Activated naive CD4-positive, alpha-beta T cell treated with anti-CD3 and anti-CD28 coated beads, Interleukin-2, amount 10 ng/mL, durations not matched to agents 7 days and 5 days (primary cell): ENCODE measurements at regions not wholly inside any gene's neighbourhood (a gene's known extent, or its start where the extent isn't known, plus 50 kb on each side); places are given as distances from the start of the nearest gene placed in this dataset.

Experiments
- CTCF ChIA-PET: fragments of 350-600 bp; sonication (Branson Sonifier 250); formaldehyde crosslinking; loops from one replicate; lab custom pipeline; 2021; ENCODE audit warnings: antibody characterized with exemption; lab: Charles Lee
- DNase-seq: peaks from one replicate; pipeline ENCODE4 v3.0.0-alpha.2; 2020
- H3K27ac Mint-ChIP-seq: one replicate; pipeline ENCODE4 v1.8.0; 2021; ENCODE audit warnings: mild to moderate bottlenecking, moderate library complexity, mixed read lengths
- H3K27me3 Mint-ChIP-seq: one replicate; pipeline ENCODE4 v1.8.0; 2021; ENCODE audit warnings: mild to moderate bottlenecking, mixed read lengths
- H3K36me3 Mint-ChIP-seq: one replicate; pipeline ENCODE4 v1.8.0; 2021; ENCODE audit warnings: mixed read lengths
- H3K4me1 Mint-ChIP-seq: one replicate; pipeline ENCODE4 v1.8.0; 2021; ENCODE audit warnings: mixed read lengths
- H3K4me3 Mint-ChIP-seq: one replicate; pipeline ENCODE4 v1.8.0; 2021; ENCODE audit warnings: mild to moderate bottlenecking, moderate library complexity, mixed read lengths
- H3K9me3 Mint-ChIP-seq: one replicate; pipeline ENCODE4 v1.8.0; 2021; ENCODE audit warnings: mixed read lengths

DNA sequence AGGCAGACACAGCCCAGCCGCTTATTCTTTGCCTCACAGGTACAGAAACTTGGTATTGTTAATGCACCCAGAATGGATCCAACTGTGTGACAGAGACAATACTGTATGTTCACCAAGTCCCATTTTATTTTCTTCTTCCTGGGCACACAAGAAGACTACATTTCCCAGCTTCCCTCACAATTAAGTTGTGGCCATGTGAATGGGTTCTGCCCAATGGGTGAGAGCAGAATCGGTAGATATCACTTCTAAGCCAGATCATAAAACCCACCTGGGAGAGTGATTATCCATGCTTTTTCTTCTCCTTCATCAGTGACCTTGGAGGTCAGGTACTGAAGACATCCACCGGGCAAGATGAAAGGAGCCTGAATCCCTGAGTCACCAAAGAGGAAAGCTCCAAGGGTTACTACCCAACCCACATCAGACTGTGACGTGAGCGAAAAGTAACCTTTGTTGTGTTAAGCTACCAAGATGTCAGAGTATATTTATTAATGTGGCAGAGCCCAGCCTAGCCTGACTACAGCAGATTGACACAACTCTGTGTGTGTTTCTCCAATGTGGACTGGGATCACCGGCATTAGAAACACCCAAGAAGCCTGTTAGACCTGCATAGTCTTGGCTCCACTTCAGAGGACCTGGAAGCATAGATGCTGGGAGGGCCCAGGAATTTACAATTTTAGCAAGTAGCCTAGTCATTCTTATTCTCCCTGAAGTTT lies 79.1 kb upstream of the GRIK3 start:
- H3K4me1 Mint-ChIP-seq, result no peaks in the 10 kb centered on the region
- no peaks in the 10 kb centered on the region for H3K36me3 Mint-ChIP-seq
- peaks cover 3% of the 10 kb centered on the region for H3K27me3 Mint-ChIP-seq
- CTCF ChIA-PET, result no interaction called here
- H3K9me3 Mint-ChIP-seq, result no peaks in the 10 kb centered on the region
- H3K4me3 Mint-ChIP-seq, result no peak overlapping the region
- H3K27ac Mint-ChIP-seq, result no peak overlapping the region
- no peak for DNase-seq

DNA sequence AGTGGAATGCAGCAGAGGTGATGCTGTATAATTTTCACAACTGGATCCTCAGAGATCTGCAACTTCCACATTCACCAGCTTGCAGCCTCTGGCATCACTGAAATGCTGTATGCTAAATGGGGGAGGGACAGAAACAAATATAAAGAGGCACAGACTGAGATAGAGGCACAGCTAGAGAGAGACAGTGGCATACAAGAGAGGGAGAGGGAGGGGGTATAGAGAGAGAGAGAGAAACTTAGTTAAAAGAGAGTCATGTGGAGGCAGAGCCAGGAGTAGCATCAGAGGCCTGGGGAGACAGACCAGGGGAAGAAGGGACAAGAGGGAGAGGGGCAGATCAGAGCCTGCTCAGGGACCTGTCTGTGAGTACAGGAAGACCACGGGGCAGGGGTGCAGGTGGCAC lies 84.5 kb upstream of the GRIK3 start:
- H3K4me3 Mint-ChIP-seq, result no peak overlapping the region
- H3K27me3 Mint-ChIP-seq, result peaks cover 3% of the 10 kb centered on the region
- CTCF ChIA-PET, result no interaction called here
- H3K4me1 Mint-ChIP-seq, result no peaks in the 10 kb centered on the region
- DNase-seq, result no peak
- H3K36me3 Mint-ChIP-seq, result no peaks in the 10 kb centered on the region
- no peak overlapping the region for H3K27ac Mint-ChIP-seq
- no peaks in the 10 kb centered on the region for H3K9me3 Mint-ChIP-seq

DNA sequence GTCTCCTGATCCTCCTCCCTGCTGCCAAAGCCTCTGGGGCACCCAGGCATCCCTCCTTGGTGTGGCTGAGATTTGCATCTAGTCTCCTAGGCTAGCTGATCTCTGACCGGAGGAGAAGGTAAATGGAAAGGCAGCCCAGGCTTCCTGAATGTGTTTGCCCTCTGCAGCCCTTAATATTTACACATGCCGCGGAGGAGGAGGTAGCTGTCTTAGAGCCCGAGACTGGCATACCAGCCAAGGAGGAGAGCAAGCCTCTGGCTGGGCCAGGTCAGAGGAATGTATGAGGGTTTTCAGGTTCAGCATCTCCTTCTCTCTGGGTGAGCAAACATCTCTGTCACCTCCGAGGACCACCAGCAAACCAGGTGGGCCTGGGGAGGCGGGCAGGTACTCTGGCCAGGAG lies 86.0 kb upstream of the GRIK3 start:
- no peaks in the 10 kb centered on the region for H3K4me1 Mint-ChIP-seq
- H3K9me3 Mint-ChIP-seq, result no peaks in the 10 kb centered on the region
- CTCF ChIA-PET, result no interaction called here
- no peak overlapping the region for H3K27ac Mint-ChIP-seq
- H3K27me3 Mint-ChIP-seq, result peaks cover 6% of the 10 kb centered on the region
- H3K4me3 Mint-ChIP-seq, result no peak overlapping the region
- no peaks in the 10 kb centered on the region for H3K36me3 Mint-ChIP-seq
- DNase-seq, result no peak

DNA sequence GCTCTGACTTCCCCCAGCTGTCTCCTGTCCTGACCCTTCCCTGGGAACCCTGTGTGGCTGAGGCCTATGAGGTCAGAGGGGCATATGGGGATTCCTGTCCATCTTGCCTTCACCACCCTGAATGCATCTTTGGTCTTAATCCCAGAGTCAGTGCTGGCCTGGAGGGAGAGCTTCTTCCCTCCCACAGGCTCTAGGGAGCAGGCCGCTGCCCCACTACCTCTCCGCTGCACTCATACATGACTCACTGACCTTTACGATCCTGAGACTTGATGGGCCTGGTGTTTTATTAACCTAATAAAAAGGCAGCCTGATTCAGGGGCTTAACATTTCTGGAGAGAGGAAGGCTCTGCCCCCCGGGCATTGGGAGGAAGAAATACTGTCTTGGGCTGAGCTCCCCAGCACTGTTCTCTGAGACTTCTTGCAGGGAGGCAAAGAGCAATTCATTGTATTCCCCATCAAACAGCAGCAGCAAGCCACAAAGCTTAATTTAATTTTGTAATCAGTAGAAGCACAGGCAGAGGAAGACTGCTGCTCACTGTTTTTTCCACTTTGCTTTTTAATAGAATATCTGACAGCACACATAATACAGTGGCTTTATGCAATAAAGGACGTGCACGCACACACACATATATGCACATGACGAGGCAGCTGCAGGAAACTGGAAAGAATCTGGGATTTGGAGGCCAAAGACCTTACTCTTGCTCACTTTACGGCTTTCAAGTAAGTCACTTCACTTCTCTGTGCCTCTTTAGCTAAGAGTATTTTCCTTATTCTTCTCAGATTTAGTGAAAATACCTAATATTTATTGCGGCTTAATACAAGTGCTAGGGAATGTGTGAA lies 89.2 kb upstream of the GRIK3 start:
- H3K27me3 Mint-ChIP-seq, result peaks cover 10% of the 10 kb centered on the region
- no peaks in the 10 kb centered on the region for H3K9me3 Mint-ChIP-seq
- no peak overlapping the region for H3K4me3 Mint-ChIP-seq
- H3K4me1 Mint-ChIP-seq, result no peaks in the 10 kb centered on the region
- H3K36me3 Mint-ChIP-seq, result no peaks in the 10 kb centered on the region
- no peak for DNase-seq
- H3K27ac Mint-ChIP-seq, result no peak overlapping the region
- CTCF ChIA-PET, result no interaction called here

DNA sequence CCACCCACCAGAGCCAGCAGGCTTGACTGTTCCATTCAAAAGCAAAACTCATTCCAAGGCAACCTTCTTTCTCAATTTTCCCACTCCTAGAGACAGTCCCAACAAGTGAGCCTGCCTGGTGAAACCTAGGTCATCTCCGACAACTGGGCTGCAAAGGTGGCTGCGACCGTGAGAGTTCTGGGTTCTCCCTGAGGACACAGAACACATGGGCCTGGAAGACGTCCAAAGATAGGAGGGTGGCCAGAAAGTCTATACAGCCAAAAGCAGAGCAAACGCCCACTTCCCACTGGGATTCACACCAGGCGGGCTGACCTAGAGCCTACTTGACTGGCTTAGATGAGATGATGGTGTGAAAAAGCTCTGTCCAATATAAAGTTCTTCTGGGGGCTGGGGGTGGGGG lies 90.2 kb upstream of the GRIK3 start:
- peaks cover 13% of the 10 kb centered on the region for H3K27me3 Mint-ChIP-seq
- H3K27ac Mint-ChIP-seq, result no peak overlapping the region
- no peaks in the 10 kb centered on the region for H3K9me3 Mint-ChIP-seq
- H3K36me3 Mint-ChIP-seq, result no peaks in the 10 kb centered on the region
- no peak overlapping the region for H3K4me3 Mint-ChIP-seq
- CTCF ChIA-PET, result no interaction called here
- no peaks in the 10 kb centered on the region for H3K4me1 Mint-ChIP-seq
- no peak for DNase-seq

DNA sequence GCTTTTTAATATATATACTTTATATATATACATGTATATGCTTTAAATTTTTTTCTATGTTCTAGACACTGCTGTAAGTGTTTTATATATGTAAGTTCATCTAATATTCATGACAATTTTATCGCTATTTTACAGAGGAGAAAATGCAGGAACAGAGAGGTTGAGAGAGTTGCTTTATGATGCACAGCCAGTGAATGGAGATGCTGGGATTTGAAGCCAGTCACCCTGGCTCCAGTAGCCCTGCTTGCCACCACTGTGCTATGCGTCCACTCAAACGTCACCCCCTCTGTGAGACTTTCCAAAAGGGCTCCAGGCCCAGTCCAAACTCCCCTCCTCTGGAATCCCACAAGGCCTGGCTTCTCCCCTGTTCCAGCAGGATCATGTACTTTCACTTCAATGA lies 91.0 kb upstream of the GRIK3 start:
- CTCF ChIA-PET, result no interaction called here
- no peaks in the 10 kb centered on the region for H3K4me1 Mint-ChIP-seq
- H3K4me3 Mint-ChIP-seq, result no peak overlapping the region
- no peak for DNase-seq
- H3K9me3 Mint-ChIP-seq, result no peaks in the 10 kb centered on the region
- no peaks in the 10 kb centered on the region for H3K36me3 Mint-ChIP-seq
- peaks cover 18% of the 10 kb centered on the region for H3K27me3 Mint-ChIP-seq
- no peak overlapping the region for H3K27ac Mint-ChIP-seq

DNA sequence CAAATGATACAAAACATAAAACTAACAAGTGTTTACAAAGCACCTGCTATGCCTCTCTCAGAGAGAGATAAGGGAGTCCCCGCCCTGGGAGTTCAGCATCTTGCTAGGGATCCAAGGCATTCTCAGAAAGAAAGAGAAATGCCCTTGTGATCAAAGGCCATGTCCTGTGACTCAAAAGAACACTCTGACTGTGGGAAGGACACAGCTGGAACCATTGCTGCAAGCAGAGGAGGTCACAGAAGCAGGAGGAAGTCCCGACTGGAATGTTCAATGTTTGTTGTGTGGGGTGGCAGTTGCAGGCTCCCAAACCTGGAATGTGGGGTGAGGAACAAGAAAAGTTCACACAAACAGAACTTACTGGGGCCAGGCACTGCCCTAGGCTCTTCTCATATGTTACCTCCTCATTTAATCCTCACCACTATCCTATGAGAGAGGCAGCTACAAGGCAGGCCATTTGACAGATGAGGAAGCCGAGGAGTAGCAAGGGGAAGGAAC lies 93.0 kb upstream of the GRIK3 start:
- Mint-ChIP-seq H3K27ac (no peak overlapping the region), H3K4me1 (no peaks in the 10 kb centered on the region), H3K27me3 (peaks cover 18% of the 10 kb centered on the region), H3K9me3 (no peaks in the 10 kb centered on the region), H3K36me3 (no peaks in the 10 kb centered on the region), H3K4me3 (no peak overlapping the region)
- CTCF ChIA-PET, result no interaction called here
- no peak for DNase-seq

DNA sequence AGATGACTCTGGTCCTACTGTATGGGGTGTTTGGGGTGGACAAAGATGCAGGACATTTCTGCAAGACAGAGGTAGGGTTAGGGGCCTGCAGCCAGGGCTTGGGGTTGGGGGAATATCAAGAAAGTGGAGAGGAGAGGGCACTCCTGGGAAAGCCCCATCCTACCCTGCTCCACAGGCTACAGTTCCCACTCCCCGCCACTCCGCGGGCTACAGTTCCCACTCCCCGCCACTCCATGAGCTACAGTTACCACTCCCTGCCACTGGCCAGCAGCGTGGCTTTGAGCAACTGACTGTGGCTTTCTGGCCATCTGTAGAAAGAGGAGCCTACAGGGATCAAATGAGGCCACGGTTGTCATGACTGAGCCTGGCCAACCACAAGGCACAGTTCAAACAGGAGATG lies 93.8 kb upstream of the GRIK3 start:
- no peak overlapping the region for H3K27ac Mint-ChIP-seq
- H3K27me3 Mint-ChIP-seq, result peaks cover 18% of the 10 kb centered on the region
- no peak overlapping the region for H3K4me3 Mint-ChIP-seq
- no peaks in the 10 kb centered on the region for H3K9me3 Mint-ChIP-seq
- CTCF ChIA-PET, result no interaction called here
- no peaks in the 10 kb centered on the region for H3K36me3 Mint-ChIP-seq
- H3K4me1 Mint-ChIP-seq, result no peaks in the 10 kb centered on the region
- DNase-seq, result no peak

DNA sequence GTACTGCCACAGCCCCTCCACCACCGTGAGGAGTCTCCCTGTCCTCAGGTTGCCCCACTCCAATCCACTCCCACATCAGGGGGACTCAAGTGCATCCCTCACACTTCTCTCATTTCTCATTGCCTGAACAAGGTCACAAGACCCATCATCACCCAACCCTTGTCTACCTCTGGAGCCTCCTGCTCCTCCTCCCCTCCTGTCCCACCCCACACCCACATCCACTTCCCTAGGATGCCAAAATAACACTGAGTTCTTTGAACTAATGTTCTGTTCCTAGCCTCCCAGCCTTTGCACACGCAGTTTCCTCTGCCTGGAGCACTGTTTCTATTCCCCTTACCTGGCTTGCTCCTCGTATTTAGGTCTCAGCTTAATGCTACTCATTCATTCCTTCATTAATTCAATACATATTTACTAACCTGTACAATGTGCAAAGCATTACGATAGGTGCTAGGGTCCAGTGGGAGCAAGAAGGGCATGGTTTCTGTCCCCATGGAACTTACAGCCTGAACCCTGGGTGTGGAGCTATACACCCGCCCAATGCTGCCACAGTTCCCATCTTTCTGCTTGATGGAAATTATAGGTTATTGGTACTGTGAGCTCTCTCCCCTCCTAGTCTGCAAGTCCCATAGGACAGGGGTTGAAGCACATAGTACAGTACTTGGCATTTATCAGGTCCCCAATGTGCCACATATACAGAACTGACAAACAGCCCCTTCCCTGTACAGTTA lies 96.1 kb upstream of the GRIK3 start:
- H3K9me3 Mint-ChIP-seq, result no peaks in the 10 kb centered on the region
- no peaks in the 10 kb centered on the region for H3K36me3 Mint-ChIP-seq
- no peak for DNase-seq
- CTCF ChIA-PET, result no interaction called here
- peaks cover 20% of the 10 kb centered on the region for H3K27me3 Mint-ChIP-seq
- H3K4me1 Mint-ChIP-seq, result no peaks in the 10 kb centered on the region
- H3K4me3 Mint-ChIP-seq, result no peak overlapping the region
- H3K27ac Mint-ChIP-seq, result no peak overlapping the region

DNA sequence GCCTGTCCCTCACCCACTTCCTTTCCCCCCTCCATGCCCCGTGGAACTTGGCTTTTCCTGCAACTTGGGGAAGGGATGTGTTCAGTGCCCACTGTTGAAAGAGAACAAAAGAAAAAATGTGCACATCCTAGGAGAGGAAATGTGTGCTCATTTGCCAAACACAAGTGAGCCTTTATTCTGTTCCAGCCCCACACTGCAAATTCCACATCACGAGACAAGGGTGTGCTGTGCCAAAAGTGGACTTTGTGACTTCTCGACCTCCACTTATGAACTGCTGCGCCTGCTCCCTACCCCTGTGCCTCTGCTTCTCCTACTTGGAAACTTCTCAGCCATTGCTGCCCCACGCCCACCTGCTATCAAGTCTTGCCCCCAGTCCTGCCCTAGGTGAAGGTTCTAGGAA lies 97.0 kb upstream of the GRIK3 start:
- Mint-ChIP-seq H3K36me3 (no peaks in the 10 kb centered on the region), H3K4me1 (no peaks in the 10 kb centered on the region), H3K27me3 (peaks cover 20% of the 10 kb centered on the region), H3K27ac (no peak overlapping the region), H3K9me3 (no peaks in the 10 kb centered on the region), H3K4me3 (no peak overlapping the region)
- no peak for DNase-seq
- CTCF ChIA-PET, result no interaction called here

DNA sequence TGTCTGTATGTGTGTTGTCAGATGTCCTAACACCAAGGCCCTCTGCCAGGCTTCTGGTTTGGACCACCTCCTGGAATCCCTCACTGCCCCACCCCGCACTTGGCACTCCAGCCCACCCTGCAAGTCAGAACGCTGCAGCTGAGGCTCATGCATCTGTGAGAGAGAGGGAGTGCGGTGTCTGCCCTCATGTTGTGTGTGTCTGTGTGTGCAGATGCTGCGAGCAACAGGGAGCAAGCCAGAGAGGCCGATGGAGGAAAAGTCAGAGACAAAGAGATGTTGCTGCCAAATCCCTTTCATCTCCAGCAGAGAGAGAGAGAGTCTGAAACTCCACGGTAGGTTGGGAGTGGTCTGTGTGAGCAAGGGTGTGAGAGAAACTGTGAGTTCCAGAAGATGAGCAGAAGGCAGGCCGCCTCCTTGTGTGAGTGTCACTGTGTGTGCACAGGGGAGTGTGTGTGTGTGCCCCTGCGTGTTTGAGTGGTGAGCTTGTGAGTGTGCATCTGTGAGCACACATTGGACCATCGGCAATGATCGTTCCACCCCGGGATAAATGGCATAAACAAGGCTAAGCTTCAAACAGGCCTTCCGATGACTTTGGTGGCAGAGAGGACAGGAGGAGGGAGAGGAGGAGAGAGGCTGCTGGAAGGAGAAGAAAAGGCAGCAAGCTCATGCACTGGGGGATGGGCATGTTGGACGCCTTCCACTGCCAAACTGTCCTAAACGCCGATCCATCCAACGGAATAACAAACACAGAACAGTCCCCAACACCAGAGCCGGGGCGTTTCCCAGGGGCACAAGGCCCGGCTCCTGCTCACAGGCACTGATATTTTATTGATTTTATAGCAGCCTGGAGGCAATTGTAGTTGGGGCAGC lies 99.2 kb upstream of the GRIK3 start:
- Mint-ChIP-seq H3K4me1 (no peaks in the 10 kb centered on the region), H3K27ac (no peak overlapping the region), H3K36me3 (no peaks in the 10 kb centered on the region), H3K9me3 (no peaks in the 10 kb centered on the region), H3K4me3 (no peak overlapping the region), H3K27me3 (peaks cover 13% of the 10 kb centered on the region)
- CTCF ChIA-PET, result interaction anchor here (0.6 kb wide), 1 partner anchor 1786 kb away, joined by 5 read pairs; no protein-coding TSS in a partner anchor
- DNase-seq, result no peak

DNA sequence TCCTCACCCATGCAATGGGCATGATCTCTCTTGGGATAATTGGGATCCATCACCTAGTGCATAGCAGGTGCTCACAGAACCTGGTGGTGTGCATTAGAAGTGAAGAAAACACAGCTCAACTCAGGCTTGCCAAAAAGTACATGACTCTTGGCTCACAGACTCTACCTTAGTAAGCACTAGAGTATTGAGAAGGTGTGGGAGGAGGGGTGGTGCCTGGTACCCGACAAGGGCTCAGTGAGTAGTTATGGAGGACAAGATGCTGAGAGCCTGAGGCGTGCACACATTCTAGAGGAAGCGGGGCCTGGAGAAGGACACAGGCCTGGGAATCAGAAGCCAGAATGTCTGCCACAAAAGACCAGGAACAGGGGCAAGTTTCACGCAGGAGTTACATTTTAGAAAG lies 100.3 kb upstream of the GRIK3 start:
- H3K4me1 Mint-ChIP-seq, result no peaks in the 10 kb centered on the region
- no peak overlapping the region for H3K4me3 Mint-ChIP-seq
- peaks cover 14% of the 10 kb centered on the region for H3K27me3 Mint-ChIP-seq
- no peak for DNase-seq
- H3K9me3 Mint-ChIP-seq, result no peaks in the 10 kb centered on the region
- no peaks in the 10 kb centered on the region for H3K36me3 Mint-ChIP-seq
- CTCF ChIA-PET, result interaction anchor here (0.6 kb wide), 1 partner anchor 1788 kb away, joined by 5 read pairs; no protein-coding TSS in a partner anchor
- no peak overlapping the region for H3K27ac Mint-ChIP-seq

DNA sequence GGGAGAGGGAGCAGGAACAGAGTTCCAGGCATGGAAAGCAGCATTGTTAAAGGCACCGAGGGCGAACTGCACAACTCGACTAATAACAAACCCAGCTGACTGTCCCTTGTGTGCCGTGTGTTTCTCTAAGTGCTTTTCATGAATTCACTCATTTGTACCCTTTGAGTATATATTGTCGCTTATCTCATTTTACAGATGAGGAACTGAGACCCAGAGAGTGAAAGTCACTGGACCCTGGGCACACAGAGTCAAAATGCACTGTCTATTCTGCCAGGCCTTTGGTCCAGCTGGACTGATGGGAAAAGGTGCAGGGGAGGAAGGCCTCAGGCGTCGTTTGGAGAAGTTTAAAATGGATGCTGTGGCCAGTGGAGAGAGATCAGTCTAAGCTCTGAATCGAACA lies 100.7 kb upstream of the GRIK3 start:
- H3K27me3 Mint-ChIP-seq, result peaks cover 10% of the 10 kb centered on the region
- no peak overlapping the region for H3K27ac Mint-ChIP-seq
- H3K36me3 Mint-ChIP-seq, result no peaks in the 10 kb centered on the region
- H3K4me1 Mint-ChIP-seq, result no peaks in the 10 kb centered on the region
- no peak overlapping the region for H3K4me3 Mint-ChIP-seq
- no peaks in the 10 kb centered on the region for H3K9me3 Mint-ChIP-seq
- no peak for DNase-seq
- CTCF ChIA-PET, result no interaction called here

DNA sequence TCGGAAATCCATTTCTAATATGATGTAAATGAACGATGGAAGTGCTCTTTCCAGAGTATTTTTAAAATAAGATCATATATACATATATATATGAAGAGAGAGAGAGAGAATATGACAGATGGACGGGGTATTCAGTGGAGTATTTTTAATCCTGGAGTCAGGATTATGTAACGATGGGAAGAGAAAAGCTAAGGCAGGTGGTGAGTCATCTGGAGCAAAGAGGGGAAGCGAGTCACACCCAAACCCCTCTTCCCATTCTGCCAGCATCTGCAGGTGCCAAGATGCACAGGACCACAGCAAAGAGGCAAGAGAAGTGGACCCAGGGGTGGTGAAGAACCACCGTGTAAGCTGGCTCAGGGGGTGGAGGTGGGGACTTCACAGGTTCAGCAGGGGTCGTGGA lies 102.7 kb upstream of the GRIK3 start:
- H3K27me3 Mint-ChIP-seq, result peaks cover 10% of the 10 kb centered on the region
- no peak overlapping the region for H3K27ac Mint-ChIP-seq
- CTCF ChIA-PET, result no interaction called here
- DNase-seq, result no peak
- no peaks in the 10 kb centered on the region for H3K4me1 Mint-ChIP-seq
- H3K36me3 Mint-ChIP-seq, result no peaks in the 10 kb centered on the region
- no peaks in the 10 kb centered on the region for H3K9me3 Mint-ChIP-seq
- no peak overlapping the region for H3K4me3 Mint-ChIP-seq
